Stomach (tissue), 8 donors: ENCODE measurements at regions not wholly inside any gene's neighbourhood (a gene's known extent, or its start where the extent isn't known, plus 50 kb on each side); places are given as distances from the start of the nearest gene placed in this dataset.

Experiments used
- DNase-seq, 2 donors: peaks; one replicate each; pipeline versions ENCODE4 v3.0.0 to v3.0.0-alpha.2; 2013 to 2019
- H3K27ac ChIP-seq, 5 donors: fragments of 200-600 bp in 4 of 5; sonication (generic) in 4 of 5; one replicate each; pipeline ENCODE4 v1.5.1; 2013 to 2019; ENCODE audit warnings: mild to moderate bottlenecking in 1 of 5, moderate library complexity in 1 of 5
- H3K27me3 ChIP-seq, 3 donors: fragments of 200-600 bp; sonication (generic); one replicate each; pipeline ENCODE4 v1.5.1; 2017 to 2019; ENCODE audit warnings: mixed run types in 1 of 3
- H3K36me3 ChIP-seq, 4 donors: fragments of 200-600 bp; sonication (generic); 1 replicate in 3 of 4; 2 replicates in 1 of 4; pipeline ENCODE4 v1.5.1; 2016 to 2019
- H3K4me1 ChIP-seq, 4 donors: fragments of 200-600 bp; sonication (generic); one replicate each; pipeline ENCODE4 v1.5.1; 2016 to 2019
- H3K4me3 ChIP-seq, 4 donors: fragments of 200-600 bp; sonication (generic) in 3 of 4; one replicate each; pipeline ENCODE4 v1.5.1; 2016 to 2019; ENCODE audit warnings: mild to moderate bottlenecking in 1 of 4
- H3K9me3 ChIP-seq, 4 donors: fragments of 200-600 bp; sonication (generic); one replicate each; pipeline ENCODE4 v1.5.1; 2016 to 2019
- CTCF ChIP-seq, 7 experiments: fragments of 450-650 bp in 4 of 7; fragments of 200-600 bp in 3 of 7; sonication (generic) in 3 of 7; IDR thresholded peaks; one replicate each; pipeline ENCODE4 v1.5.1; 2016 to 2019; ENCODE audit warnings: antibody characterized with exemption in 7 of 7, control low read depth in 2 of 7, mild to moderate bottlenecking in 1 of 7
- EP300 ChIP-seq: sonication (generic); formaldehyde crosslinking; IDR thresholded peaks from one replicate; pipeline ENCODE4 v1.6.1; 2017; ENCODE audit warnings: antibody characterized with exemption
- POLR2A ChIP-seq, 4 donors: fragments of 450-650 bp; IDR thresholded peaks; one replicate each; pipeline ENCODE4 v1.6.1; 2016; ENCODE audit warnings: antibody characterized with exemption in 4 of 4, control low read depth in 2 of 4, mild to moderate bottlenecking in 1 of 4, moderate library complexity in 1 of 4
- POLR2AphosphoS5 ChIP-seq, 3 donors: sonication (generic); formaldehyde crosslinking; IDR thresholded peaks; one replicate each; pipeline ENCODE4 v1.6.1; 2016; ENCODE audit warnings: antibody characterized with exemption in 3 of 3
- WGBS, 5 donors: extraction: QIAGEN DNeasy Blood & Tissue Kit in 3 of 5; methylation state at CpG; one replicate each; pipeline versions ENCODE4 v1.1.5 to v1.1.7; 2013 to 2018; 5-methylcytosine and 5-hydroxymethylcytosine counted together
- intact Hi-C: fragments of 100-400 bp; cut with DNase I; formaldehyde crosslinking; loops from one replicate; pipeline ENCODE4 v1.15.1; 2023; ENCODE audit warnings: low total_unique reads
- donor health status: healthy with polysubstance abuse.
- donor health status: Bipolar disorder and iron deficiency.
- donor health status: healthy.

DNA sequence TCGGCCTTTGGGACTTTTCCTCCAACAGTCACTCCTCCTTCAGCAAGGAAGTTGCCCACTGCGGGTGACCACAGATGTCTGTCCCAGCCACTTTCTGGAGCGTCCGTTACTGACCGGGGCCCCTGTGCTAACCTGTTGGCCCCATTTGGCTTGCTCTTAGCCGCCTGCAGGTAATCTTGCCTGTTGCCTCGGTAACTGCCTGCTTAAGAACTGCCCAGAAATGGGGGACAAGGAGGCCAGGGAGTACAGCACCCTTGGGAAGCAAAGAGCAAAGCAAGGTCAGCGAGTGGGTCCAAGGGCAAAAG is 338.8 kb upstream of the SFSWAP start:
- Histone ChIP-seq H3K4me1 (no peaks in the 10 kb centered on the region), H3K27me3 (peaks cover 0 to 13% (median 0%) of the 10 kb centered on the region in 3 donors), H3K36me3 (no peaks in the 10 kb centered on the region), H3K4me3 (no peak overlapping the region), H3K27ac (no peak overlapping the region), H3K9me3 (no peaks in the 10 kb centered on the region)
- TF ChIP-seq EP300 (no peak), POLR2AphosphoS5 (IDR thresholded peaks at IDR 0.05) (no peak), POLR2A (IDR thresholded peaks at IDR 0.05) (no peak), CTCF (IDR thresholded peaks at IDR 0.05) (no peak)
- 61 to 81% (median 75%) methylated on average over 8 of the region's 8 CpGs for WGBS, 5 donors
- DNase-seq: no peak
- intact Hi-C loops: no loop called here

GRCh38 chr12:131372706-131373195 is 338.1 kb upstream of the SFSWAP start:
- Histone ChIP-seq H3K4me1 (no peaks in the 10 kb centered on the region), H3K27ac (no peak overlapping the region), H3K9me3 (no peaks in the 10 kb centered on the region), H3K36me3 (no peaks in the 10 kb centered on the region), H3K4me3 (no peak overlapping the region), H3K27me3 (peaks cover 0 to 8% (median 0%) of the 10 kb centered on the region in 3 donors)
- no peak for DNase-seq
- intact Hi-C loops: no loop called here
- WGBS, 5 donors: 77 to 90% (median 85%) methylated on average over 2 of the region's 2 CpGs
- no peak for TF ChIP-seq CTCF (IDR thresholded peaks at IDR 0.05)
- no peak for TF ChIP-seq POLR2A (IDR thresholded peaks at IDR 0.05)
- TF ChIP-seq POLR2AphosphoS5 (IDR thresholded peaks at IDR 0.05): no peak
- no peak for TF ChIP-seq EP300

DNA sequence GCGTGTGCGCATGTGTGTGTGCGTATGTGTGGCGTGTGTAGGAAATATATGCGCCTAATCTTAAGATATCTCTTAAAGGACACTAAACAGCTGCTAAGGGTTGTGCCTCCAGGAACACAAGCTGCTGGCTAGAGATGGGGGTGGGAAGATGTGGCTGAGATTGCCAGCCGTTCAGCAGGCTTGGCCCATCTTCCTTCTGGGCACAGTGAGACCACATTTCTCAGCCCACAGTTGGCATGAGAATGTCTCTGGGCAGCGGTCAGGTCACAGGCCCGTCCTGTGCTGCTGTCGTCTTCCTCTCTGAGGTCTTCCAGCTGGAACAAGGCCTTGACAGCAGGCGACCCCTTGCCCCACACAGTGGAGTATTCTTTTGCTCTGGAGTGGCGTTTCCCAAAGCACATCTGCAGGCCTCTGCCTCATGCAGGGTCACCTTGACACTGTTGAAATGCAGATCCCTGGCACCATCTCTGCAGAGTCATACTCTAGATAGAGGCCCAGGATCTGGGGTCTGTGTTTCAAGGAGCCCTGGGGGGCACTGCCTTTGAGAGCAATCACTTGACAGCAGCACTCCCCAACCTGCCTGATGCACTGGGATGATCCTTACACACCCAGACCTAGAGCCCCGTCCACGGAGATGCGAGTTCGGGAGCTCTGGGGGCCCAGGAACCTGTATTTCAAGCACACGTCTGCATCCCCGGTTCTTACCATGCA is 335.5 kb upstream of the SFSWAP start:
- TF ChIP-seq CTCF (IDR thresholded peaks at IDR 0.05) (no peak), EP300 (no peak), POLR2A (IDR thresholded peaks at IDR 0.05) (no peak), POLR2AphosphoS5 (IDR thresholded peaks at IDR 0.05) (no peak)
- WGBS, 5 donors: 76 to 85% (median 79%) methylated on average over 10 to 17 of the region's 17 CpGs
- no peak overlapping the region for H3K4me3 ChIP-seq
- no peaks in the 10 kb centered on the region for H3K4me1 ChIP-seq
- no peaks in the 10 kb centered on the region for H3K36me3 ChIP-seq
- no peaks in the 10 kb centered on the region for H3K9me3 ChIP-seq
- H3K27me3 ChIP-seq: peaks cover 2 to 34% (median 3%) of the 10 kb centered on the region in 3 donors
- H3K27ac ChIP-seq: no peak overlapping the region
- intact Hi-C loops: no loop called here
- no peak for DNase-seq

DNA sequence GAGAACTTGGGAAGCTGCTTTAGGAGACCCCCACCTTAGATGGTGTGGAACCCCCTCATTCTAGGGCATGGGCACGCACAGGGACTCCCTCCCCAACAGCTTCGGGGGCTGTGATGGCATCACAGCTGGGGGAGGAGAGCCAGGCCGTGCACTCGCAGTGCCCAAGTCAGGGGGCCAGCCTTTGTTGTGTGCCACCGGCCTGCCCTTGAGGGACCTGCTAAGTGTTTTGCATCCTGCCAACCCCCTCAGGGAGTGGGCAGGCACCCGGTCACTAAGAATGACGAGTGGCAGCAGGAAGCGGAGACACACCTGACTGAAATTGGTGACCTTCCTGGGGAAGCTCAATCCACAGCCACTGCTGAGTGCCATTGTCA is 334.9 kb upstream of the SFSWAP start:
- 79 to 91% (median 83%) methylated on average over 3 to 8 of the region's 8 CpGs for whole genome bisulfite sequencing, 5 donors
- no peak for DNase-seq
- H3K4me3 ChIP-seq: no peak overlapping the region
- TF ChIP-seq POLR2AphosphoS5 (IDR thresholded peaks at IDR 0.05) (no peak), EP300 (no peak), CTCF (IDR thresholded peaks at IDR 0.05) (no peak), POLR2A (IDR thresholded peaks at IDR 0.05) (no peak)
- H3K27ac ChIP-seq: no peak overlapping the region
- H3K36me3 ChIP-seq: no peaks in the 10 kb centered on the region
- H3K27me3 ChIP-seq: peaks cover 3 to 39% (median 5%) of the 10 kb centered on the region in 3 donors
- intact Hi-C loops: no loop called here
- no peaks in the 10 kb centered on the region for H3K4me1 ChIP-seq
- H3K9me3 ChIP-seq: no peaks in the 10 kb centered on the region
